ENCODE measurements at regions not wholly inside any gene's neighbourhood (a gene's known extent, or its start where the extent isn't known, plus 50 kb on each side); places are given as distances from the start of the nearest gene placed in this dataset.

DNA sequence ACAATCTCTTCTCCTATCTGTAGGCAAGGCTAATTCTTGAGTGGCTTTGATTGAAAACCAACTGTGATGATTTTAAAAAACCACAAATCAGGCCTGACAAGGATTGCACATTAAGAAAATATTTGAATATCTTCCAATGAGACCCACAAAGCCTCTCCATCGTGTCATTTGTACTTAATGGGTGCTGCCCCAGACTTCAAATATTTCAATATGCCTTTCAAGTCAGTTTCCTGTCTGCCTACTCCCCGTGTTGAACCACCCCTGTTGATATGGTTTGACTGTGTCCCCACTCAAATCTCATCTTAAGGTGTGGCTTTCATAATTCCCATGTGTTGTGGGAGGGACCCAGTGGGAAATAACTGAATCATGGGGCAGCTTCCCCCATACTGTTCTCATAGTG is 159.7 kb upstream of the EGLN3 start:
- no peaks in the 10 kb centered on the region for H3K79me2 ChIP-seq (ENCODE audit: low read depth)
- DNase-seq, result no peak
- H3K4me1 ChIP-seq (replicated peaks; ENCODE audit: insufficient read depth), result peaks cover 31% of the 10 kb centered on the region
- TF ChIP-seq, protein P1, sequence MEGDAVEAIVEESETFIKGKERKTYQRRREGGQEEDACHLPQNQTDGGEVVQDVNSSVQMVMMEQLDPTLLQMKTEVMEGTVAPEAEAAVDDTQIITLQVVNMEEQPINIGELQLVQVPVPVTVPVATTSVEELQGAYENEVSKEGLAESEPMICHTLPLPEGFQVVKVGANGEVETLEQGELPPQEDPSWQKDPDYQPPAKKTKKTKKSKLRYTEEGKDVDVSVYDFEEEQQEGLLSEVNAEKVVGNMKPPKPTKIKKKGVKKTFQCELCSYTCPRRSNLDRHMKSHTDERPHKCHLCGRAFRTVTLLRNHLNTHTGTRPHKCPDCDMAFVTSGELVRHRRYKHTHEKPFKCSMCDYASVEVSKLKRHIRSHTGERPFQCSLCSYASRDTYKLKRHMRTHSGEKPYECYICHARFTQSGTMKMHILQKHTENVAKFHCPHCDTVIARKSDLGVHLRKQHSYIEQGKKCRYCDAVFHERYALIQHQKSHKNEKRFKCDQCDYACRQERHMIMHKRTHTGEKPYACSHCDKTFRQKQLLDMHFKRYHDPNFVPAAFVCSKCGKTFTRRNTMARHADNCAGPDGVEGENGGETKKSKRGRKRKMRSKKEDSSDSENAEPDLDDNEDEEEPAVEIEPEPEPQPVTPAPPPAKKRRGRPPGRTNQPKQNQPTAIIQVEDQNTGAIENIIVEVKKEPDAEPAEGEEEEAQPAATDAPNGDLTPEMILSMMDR (conservative IDR thresholded peaks at IDR 0.05), result no peak
- no peak for TF ChIP-seq EZH2 (IDR thresholded peaks at IDR 0.05; ENCODE audit: low read depth)
- H3K36me3 ChIP-seq (ENCODE audit: low read depth), result no peaks in the 10 kb centered on the region
- no peak overlapping the region for H2AFZ ChIP-seq
- H3F3A ChIP-seq (ENCODE audit: insufficient read depth, low read depth), result peaks cover 23% of the 10 kb centered on the region
- H3K27me3 ChIP-seq (ENCODE audit: insufficient read depth, low read depth), result no peaks in the 10 kb centered on the region
- H4K20me1 ChIP-seq (ENCODE audit: insufficient read depth), result no peaks in the 10 kb centered on the region
- H3K9me3 ChIP-seq (ENCODE audit: insufficient read depth, low read depth), result no peaks in the 10 kb centered on the region
- BruUV-seq (replicated peaks), result no TSS peak
- H3K9me2 ChIP-seq (ENCODE audit: insufficient read depth), result no peaks in the 10 kb centered on the region
- no peak overlapping the region for H3K4me3 ChIP-seq
- intact Hi-C loops (cut with micrococcal nuclease; ENCODE audit: unreplicated experiment), result no loop called here
- no peak overlapping the region for H3K4me2 ChIP-seq
- H3K27ac ChIP-seq, result no peak overlapping the region
- POLR2A ChIA-PET (ENCODE audit: unreplicated experiment), result no interaction called here
- CTCF ChIA-PET, result no interaction called here

DNA sequence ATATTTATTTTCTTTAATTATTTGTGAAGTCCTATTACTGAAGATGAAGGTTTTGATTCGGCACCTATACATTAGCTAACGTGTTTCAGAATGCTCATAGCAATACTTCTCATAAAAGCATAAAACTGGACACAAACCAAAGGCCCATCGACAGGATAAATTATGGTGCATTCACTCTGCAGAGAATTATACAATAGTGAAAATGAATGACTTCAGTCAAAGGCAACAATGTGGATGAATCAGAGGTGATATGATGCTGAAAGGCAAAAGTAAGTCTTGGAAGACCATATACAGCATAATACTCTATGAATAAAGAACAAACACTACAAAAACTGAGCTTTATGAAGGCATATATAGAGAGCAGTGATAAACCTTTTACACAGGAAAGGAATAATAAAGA is 156.6 kb upstream of the EGLN3 start:
- H3K4me3 ChIP-seq, result no peak overlapping the region
- CTCF ChIA-PET, result no interaction called here
- no peak overlapping the region for H3K4me2 ChIP-seq
- H3K27me3 ChIP-seq (ENCODE audit: insufficient read depth, low read depth), result no peaks in the 10 kb centered on the region
- intact Hi-C loops (cut with micrococcal nuclease; ENCODE audit: unreplicated experiment), result no loop called here
- H2AFZ ChIP-seq, result no peak overlapping the region
- H4K20me1 ChIP-seq (ENCODE audit: insufficient read depth), result no peaks in the 10 kb centered on the region
- H3F3A ChIP-seq (ENCODE audit: insufficient read depth, low read depth), result peaks cover 9% of the 10 kb centered on the region
- H3K9me2 ChIP-seq (ENCODE audit: insufficient read depth), result no peaks in the 10 kb centered on the region
- H3K36me3 ChIP-seq (ENCODE audit: low read depth), result no peaks in the 10 kb centered on the region
- no peak for DNase-seq
- peaks cover 14% of the 10 kb centered on the region for H3K4me1 ChIP-seq (replicated peaks; ENCODE audit: insufficient read depth)
- TF ChIP-seq EZH2 (IDR thresholded peaks at IDR 0.05; ENCODE audit: low read depth), result no peak
- TF ChIP-seq, protein P1 (conservative IDR thresholded peaks at IDR 0.05), result no peak
- POLR2A ChIA-PET (ENCODE audit: unreplicated experiment), result no interaction called here
- H3K79me2 ChIP-seq (ENCODE audit: low read depth), result no peaks in the 10 kb centered on the region
- no peaks in the 10 kb centered on the region for H3K9me3 ChIP-seq (ENCODE audit: insufficient read depth, low read depth)
- BruUV-seq (replicated peaks), result no TSS peak
- H3K27ac ChIP-seq, result no peak overlapping the region

DNA sequence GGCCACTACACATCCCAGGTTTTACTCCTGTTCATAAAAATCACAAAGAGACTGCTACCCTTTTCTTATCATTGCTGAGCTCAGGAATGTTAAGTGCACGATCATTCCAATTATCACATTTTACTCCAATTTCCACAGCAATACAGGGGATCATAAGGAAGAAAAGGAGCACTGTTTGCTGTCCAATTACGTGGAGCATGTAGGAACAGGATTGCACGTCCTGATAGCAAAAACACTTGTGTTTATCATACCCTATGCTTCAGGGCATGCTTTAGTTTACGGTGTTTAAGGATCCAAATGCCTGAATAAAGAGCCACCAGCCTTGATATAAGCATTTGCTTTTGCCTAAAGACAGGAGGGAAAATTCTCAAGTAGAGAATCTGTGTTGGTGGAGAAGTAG is 155.4 kb upstream of the EGLN3 start:
- Histone ChIP-seq H3K4me2 (no peak overlapping the region), H3K9me3 (ENCODE audit: insufficient read depth, low read depth) (no peaks in the 10 kb centered on the region), H2AFZ (no peak overlapping the region), H3K36me3 (ENCODE audit: low read depth) (no peaks in the 10 kb centered on the region), H3K4me3 (no peak overlapping the region), H3K79me2 (ENCODE audit: low read depth) (no peaks in the 10 kb centered on the region), H3K9me2 (ENCODE audit: insufficient read depth) (no peaks in the 10 kb centered on the region), H4K20me1 (ENCODE audit: insufficient read depth) (no peaks in the 10 kb centered on the region), H3K27me3 (ENCODE audit: insufficient read depth, low read depth) (no peaks in the 10 kb centered on the region), H3F3A (ENCODE audit: insufficient read depth, low read depth) (no peaks in the 10 kb centered on the region), H3K4me1 (replicated peaks; ENCODE audit: insufficient read depth) (peaks cover 3% of the 10 kb centered on the region; the same call in 1 of the 2 replicates), H3K27ac (no peak overlapping the region)
- no peak for DNase-seq
- CTCF ChIA-PET, result no interaction called here
- TF ChIP-seq, protein P1 (conservative IDR thresholded peaks at IDR 0.05), result no peak
- TF ChIP-seq EZH2 (IDR thresholded peaks at IDR 0.05; ENCODE audit: low read depth), result no peak
- BruUV-seq (replicated peaks), result no TSS peak
- POLR2A ChIA-PET (ENCODE audit: unreplicated experiment), result no interaction called here
- intact Hi-C loops (cut with micrococcal nuclease; ENCODE audit: unreplicated experiment), result no loop called here
